ELR (cell line): ENCODE measurements at regions not wholly inside any gene's neighbourhood (a gene's known extent, or its start where the extent isn't known, plus 50 kb on each side); places are given as distances from the start of the nearest gene placed in this dataset.

Experiments used
- DNase-seq: peaks from one replicate; pipeline ENCODE4 v3.0.0-alpha.2; 2015; ENCODE audit warnings: low read depth

DNA sequence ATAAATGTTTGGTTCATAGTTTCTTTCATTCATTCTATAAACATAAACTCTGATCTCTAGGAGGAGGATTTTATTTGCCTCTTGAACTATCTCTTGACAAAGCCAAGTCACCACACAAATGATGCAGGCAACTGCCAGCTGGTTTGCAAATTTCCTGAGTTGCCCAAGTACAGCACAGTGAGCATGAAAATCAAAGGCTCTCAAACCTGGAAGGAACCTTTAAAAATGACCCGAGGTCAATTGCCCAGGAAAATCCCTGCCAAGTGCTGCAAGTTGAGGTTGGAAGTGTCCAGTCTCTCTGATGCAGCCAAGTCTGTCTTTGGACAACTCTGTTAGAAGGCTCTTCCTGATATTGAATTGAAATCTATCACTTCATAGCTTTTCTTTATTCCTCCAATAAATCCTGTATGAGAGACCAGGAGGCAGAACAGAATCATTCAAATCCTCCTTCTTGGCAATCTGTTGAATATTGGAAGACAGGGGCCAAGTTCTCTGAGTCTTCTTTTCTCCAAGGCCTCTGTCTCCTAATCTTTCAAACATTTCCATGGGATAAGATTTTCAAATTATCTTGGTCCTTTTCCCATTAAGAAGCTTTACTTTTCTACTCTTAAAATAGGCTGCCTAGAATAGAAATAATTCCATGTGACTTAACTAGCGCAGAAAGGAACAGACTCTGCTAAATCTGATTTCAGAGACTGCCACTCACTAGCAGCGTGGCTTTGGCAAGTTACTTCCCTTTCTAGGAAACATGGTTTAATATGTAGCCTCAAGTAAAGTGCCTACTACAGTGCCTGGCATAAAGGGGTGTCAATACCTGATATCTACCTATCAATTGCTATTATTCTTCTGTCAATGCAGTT, 159.2 kb downstream of the SNX18 start:
- DNase-seq = no peak

DNA sequence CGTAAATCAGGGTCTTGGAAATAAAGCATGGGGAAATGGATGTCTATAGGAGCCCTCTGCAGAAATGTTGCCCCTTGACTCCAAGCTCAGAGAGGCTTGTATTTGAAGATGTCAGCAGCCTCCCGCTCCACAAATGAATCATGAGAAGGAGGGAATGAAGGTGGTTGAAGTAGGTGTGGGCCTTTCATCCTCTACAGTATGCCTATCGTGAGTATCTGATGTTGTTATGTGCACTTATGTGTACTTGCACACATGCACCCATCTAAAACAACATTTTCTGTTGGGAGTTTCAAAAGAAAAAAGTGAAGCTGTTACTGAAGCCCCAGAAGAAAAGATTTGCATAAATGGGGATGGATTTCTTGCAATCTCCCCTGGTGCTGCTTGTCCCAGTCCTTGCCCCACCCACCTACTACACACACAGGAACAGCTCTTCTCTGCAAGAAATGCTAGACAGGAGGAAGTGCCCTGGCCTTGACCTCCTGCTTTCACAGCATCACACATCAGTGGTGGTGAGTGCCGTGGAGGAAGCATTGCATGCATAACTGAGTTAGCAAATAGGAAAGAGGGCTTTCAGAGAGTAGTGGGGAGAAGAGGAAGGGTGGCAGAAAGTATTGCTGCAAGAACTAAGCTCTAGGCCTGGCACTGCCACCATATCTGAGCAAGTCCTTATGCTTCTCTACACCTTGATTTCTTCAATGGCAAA, 156.1 kb downstream of the SNX18 start:
- DNase-seq = no peak

DNA sequence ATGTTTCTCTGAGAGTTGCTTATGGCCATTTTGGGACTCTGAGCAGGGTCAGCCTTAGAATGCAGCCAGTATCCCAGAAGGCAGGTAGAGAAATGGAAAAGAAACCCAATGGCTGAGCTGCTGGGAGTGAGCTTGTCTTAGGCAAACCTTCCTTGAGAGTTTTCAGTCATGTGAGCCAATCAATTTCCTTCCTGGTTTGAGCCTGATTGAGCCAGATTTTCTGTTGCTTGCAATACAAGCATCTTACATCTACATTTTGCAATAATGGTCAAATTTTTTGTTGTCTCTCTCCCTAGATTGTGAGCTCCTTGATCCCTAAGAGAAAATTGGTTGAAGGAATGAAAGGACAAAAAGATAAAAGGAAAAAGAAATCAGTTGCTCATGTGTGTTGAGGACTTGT, 155.3 kb downstream of the SNX18 start:
- DNase-seq = no peak

DNA sequence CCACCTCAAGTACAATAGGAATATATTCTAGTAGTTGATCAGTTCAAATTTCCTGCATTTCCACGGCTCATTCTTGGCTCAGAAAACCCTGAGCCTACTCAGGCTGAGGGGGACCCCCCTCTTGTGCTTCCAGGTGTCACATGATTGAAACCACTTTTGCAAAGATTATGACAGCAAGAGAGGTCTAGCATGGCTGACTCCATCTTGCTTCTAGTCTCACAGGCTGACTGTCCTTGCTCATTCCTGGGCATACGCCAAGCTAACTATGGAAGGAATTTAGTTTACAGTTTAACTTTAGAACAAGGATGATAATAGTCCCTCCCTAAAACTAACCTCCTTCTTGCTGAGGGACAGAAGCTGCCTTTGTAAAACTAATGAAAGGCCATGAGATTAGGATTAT, 154.1 kb downstream of the SNX18 start:
- no peak for DNase-seq

DNA sequence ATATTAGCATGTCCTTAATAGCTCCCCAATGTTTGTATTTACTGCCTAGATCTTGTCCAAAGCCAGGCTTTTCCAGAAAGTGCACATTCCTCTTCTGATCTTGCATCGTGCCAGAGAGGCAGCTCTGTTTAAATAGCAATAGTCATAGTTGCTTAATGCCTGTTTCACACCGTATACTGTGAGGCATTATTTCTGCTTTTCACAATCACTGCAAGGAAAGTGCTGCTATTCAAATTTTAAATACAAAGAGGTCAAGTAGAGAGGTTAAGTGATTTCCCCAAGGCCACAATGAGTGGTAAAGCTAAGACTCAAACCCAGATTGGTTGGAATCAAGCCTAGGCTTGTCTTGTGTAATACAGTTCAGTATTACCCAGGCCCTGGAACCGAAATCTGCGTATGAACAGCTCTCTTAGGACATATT, 153.6 kb downstream of the SNX18 start:
- DNase-seq = no peak

DNA sequence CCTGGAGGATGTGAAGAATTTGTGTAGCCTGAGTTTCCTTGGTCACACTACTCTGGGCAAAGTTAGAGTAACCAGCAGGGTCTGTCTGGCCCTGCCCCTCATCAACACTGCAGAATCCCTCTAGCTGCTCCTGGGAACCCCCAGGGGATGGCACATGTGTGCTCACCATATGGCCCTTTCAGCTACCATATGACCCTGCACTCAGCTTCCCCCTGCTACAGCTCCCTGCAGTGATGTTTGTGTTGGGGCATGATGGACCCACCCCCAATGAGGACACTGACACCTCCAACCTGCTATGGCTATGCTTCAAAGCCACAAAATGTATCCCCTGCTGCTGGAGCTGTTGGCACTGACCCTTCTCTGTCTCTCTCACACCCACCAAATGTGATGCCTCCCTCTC, 152.7 kb downstream of the SNX18 start:
- DNase-seq = no peak

DNA sequence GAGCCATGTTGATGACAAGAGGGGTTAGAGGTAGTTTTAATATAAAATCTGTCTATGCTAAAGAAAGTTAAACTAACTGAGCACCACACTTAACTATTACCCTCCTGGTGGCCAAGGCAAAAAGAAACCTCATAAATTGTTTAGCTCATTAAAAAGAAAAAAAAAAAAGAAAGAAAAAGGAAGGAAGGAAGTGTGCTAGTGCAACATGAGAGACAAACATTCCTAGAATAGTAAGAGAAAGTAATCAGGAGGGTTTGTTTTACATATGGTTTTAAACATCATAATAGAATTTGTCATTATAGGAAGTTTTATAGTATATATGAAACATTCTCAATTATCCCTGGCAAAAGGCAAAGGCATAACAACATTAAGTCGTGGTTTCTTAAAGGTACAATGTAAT, 152.3 kb downstream of the SNX18 start:
- no peak for DNase-seq

DNA sequence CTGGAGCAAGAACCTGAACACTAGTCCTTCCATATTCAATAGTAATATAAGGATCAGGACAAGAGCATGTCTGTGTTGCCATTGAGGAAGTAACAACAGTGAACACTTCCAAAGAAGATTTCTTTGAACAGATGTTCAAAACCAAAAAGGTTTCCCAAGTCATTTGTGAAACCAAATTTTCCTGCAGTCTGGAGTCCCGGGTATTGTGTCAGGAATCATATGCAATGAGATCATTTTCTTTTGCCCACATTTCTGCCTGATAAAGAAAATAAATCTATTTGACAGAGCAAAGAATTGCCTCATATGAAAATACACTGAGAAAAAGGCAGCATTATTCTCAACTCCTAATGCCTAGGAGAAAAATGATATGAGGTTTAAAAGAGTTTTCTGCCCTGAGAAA, 151.7 kb downstream of the SNX18 start:
- DNase-seq = no peak

DNA sequence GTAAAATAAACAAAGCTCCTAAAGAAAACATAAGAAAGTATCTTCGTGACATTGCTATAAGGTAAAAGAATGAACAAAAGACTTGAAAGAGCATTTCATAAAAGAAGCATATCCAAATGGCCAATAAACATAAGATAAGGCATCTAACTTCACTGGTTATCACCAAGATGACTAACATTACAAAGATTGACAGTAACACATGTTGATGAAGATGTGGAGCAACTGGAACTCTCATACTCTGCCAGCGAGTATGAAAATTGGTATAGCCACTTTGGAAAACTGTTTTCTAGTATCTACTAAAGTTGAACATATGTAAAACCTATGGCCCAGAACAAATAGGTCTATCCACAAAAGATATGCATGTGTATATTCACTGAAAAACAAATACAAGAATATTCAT, 150.5 kb downstream of the SNX18 start:
- DNase-seq = no peak

DNA sequence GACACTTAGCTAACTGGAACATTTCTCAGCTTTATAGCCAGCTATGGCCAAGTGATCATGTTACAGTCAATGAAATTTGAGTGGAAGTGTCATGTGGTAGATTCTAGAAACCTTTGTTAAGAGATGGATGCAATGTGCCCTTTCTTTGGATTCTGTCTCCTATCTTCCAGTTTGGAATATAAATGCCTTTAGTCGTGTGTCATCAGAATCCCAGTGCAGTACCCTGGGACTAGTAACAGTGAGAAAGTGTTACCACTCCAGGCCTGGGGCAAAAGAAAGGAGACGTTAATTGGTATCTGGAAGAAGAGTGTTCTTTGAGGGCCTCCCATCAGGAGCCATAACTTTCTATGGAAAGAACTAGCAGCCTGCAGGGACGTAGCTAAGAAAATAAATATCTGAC, 149.6 kb downstream of the SNX18 start:
- DNase-seq = no peak

DNA sequence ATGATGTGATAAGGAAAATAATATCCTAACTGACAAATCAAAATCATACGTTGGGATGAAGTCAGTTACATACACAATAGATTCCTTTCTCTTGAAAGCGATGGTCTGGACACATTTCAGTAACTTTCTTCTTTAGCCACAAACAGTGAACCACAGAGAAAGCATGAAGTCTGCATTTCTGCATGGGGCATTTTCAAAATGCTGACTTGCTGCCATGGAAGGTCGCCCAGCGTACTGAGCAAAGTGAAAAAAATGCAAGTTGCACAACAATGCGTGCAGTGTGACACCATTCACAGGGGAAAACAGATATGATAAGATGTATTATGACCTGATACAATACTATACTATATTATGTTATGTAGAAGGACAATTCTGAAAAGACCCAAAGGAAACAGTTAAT, 146.3 kb downstream of the SNX18 start:
- DNase-seq = peak; percentile 85

DNA sequence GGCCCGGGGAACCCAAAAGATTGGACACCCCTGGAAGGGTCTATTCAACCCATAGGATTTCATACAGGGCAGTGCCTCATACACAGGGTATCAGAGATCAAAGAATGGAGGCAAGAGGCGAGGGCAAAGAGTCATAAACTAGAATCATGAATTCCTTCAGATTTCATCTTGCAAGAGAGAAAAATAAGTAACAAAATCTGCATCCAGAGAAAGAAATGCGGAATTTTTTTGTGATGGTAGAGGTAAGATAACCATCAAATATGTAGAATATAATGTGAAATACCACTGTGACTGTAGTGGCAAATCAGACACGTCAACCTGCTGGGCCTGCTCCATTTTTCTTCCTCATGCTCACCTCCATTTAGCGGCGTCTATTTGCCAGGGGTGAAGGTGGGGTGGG, 143.6 kb downstream of the SNX18 start:
- DNase-seq = no peak

DNA sequence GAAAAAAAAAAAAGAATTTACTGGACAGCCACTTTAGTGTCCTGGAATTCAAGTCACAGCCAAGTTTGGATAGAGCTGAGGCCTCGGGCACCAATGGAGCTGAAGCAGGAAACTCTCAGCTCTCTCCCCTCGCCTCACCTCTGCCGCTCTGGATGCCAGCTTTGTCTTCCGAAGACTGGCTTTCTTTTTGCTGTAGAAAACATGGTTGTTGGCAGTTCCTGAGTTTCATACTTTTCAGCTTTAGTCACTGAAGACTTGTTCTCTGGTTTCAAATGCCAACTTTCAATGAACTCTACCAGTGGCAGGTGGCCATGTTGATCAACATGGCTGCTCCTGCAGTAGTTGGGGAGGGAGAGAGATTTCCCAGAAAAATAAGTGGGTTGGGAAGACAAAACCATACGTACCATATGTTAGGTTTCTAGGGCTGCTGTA, 142.2 kb downstream of the SNX18 start:
- DNase-seq = no peak

DNA sequence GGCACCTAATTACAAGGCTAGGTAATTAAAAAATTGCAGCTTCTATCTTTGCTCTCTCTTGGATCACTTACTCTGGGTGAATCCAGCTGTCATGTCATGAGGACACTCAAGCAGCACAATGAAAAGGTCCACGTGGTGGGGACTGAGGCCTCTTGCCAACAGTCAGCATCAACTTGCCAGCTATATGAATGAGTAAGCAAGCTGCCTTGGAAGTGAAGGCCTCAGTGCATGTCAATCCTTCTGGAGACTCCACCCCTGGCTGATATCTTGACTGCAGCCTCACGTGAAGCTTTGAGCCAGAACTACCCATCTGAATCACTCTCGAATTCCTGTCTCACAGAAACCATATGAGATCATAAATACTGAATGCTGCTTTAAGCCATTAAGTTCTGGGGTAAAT, 140.5 kb downstream of the SNX18 start:
- peak; percentile 85 for DNase-seq

DNA sequence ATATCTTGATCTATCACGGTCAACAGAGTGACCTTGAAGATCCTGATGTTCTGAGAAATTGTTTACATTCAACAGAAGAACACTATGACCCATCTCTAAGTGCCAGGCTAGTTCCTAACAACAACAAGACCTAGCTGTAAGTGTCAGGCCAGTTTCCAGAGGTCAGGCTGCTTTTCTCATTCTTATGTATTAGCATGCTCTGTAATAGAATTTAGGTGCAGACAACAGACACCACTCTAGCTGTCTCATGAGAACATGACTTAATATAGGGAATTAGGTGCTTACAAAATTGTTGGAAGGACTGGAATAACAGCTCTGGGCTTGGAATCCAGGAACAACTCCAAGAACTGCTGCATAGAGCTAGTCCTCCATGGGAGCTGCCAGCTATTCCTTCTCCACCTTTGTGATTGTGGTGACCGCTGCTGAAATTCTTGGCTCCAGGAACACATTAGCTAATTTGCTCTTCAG, 138.7 kb downstream of the SNX18 start:
- DNase-seq = no peak

DNA sequence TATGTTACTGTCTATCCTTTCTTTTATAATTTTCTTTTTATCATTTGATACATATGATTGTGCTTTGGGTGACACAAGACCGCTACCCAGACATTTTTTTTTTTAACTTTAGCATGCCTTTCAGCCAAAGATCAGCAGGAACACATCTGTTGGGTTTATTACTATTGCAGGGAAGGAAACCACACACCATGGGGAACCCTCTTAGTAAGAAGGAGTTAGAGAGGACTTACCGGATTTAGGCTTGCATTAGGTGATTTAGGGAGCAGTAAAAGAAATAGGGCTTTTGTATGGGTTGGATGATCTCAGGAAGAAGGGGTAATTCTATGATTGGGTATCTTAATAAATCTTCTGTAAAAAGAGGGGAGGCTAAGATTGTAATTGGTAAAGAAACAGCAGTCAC, 138.2 kb downstream of the SNX18 start:
- DNase-seq = no peak

DNA sequence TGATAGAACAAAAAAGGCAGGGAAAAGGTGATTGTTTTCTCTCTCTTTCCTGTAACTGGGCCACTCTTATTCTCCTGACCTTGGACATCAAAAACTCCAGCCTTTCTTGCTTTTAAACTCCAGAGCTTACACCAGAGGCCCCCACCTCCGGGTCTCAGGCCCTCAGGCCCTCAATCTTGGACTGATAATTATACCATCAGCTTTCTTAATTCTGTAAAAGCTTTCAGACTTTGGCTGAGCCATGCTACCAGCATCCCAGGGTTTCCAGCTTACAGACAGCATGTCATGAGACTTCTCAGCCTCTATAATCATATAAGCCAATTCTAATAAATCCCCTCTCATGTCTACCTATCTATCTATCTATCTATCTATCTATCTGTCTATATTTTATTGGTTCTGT, 137.7 kb downstream of the SNX18 start:
- DNase-seq = no peak

DNA sequence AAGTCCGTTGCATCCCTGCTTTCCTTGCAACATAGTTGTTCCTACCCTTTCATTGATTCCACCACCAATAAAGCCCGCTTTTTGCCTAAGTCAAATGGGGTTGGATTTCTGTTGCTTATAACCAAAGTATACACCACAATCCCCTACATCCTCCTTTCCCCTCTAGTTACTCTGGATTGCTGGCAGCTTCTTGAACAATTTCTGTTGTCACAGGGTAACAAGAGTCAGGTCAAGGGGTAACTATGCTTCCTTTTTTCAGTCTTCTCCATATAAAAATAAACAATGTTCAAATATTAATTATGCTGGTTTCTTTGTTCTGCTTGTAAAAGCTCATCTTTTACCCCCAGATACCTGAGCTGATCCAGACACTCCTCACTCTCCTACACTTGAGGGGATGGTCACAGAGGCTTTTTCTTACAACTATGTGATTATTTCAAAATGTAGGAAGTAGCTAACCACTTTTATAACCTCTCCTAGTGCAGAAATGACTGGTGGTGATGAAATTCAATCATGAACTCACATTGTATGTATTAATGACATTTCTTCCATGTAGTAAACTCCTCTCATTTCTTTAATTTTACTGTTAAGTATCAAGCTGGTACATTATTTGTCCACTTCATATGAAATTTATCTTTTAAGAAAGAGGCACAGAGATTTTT, 136.5 kb downstream of the SNX18 start:
- DNase-seq = no peak

DNA sequence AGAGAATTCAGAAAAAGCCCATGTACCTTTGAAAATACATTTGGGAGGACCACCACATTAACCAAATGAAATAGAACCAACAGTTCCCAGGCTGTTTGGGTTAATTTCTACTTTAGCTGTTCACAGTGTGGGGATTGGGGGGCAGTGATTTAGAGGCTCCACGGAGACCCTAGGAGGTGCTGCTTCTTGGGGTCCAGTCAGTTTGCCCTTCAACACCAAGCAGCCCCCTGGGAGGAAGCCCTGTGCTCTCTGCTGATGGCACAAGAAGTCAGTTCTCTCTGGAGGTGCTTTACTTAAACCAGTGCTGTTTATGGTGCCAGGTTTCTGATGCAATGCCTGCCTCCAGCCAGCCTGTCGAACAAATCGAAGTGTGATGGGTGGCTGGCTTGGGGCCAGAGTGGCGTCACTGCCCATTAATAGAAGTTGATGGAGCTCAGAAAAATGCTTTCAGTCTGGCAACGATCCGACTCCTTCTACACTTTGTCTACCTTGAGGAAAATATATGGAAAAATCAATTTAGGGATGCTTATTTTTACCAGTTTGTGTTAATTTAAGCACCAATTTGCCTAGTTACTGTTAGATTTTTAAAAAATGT, 134.0 kb downstream of the SNX18 start:
- DNase-seq = no peak

DNA sequence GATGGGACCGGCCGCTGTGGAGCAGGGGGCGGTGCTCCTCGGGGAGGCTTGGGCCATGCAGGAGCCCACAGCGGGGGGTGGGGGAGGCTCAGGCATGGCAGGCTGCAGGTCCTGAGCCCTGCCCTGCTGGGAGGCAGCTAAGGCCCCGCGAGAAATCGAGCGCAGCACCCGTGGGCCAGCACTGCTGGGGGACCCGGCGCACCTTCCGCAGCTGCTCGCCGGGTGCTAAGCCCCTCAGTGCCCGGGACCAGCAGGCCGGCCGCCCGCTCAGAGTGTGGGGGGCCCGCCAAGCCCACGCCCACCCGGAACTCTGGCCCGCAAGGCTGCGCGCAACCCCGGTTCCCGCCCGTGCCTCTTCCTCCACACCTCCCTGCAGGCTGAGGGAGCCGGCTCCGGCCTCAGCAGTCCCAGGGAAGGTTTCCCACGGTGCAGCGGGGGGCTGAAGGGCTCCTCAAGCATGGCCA, 131.5 kb downstream of the SNX18 start:
- DNase-seq = no peak

DNA sequence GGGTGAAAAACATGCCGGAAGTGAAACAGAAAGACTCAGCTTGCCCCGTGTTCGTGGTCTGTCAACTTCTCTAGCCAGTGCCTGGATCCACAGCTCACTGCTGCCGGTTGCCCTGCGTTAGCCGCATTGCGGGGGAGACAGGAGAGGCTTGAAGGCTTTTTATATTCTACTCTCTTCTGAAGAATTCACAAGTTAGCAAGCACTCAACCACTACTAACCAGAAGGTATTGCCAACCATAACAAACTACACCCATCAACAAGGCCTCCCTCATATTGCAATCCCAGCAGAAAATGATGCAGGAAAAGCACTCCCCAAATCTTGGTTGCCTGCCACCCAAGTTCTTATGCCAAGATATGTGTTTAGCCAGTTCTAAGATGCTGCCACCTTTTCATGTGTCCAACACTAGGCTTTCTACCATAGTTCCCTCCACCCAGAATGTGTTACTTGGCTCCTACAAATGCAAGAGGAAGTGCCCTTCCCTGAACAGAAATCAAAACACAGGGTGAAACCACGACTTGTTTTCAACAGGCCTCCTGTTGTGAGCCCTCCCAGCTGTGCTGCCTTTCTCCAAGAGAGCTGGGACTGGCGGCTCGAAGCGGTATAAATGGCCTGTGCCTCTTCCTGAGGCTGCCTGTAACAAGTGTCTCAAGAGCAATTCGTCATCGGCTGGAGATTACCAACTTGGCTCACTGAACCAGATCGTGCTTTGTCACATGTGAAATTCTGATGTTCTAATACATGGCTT, 129.0 kb downstream of the SNX18 start:
- no peak for DNase-seq

DNA sequence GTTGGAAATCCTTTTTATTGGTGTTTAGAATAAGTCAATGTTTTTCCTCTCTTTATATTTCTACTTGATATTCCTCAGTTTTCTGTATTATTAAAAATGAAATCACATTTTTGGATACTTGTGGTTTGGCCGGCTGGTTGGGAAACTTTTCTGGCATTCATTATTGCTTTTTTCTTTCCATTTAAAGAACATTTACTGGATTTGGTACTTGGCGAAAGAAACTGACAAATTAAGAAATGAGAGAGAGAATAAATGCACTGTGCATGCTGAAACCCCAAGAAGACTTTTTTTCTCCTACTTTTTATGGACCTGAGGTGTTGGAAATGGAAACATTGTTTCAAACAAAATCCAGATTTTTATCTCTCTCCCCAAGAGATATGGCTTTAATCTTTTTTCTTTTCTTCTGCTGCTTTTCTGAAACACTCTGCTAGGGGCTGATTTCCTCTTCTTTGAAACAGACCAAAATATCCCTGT, 128.4 kb downstream of the SNX18 start:
- DNase-seq = no peak
